HEK293 (cell line): ENCODE measurements at regions not wholly inside any gene's neighbourhood (a gene's known extent, or its start where the extent isn't known, plus 50 kb on each side); places are given as distances from the start of the nearest gene placed in this dataset.

Experiments used
- CTCF ChIA-PET: fragments of 350-600 bp; formaldehyde crosslinking; extraction: SDS; loops from one replicate; lab custom pipeline; 2021; ENCODE audit warnings: antibody characterized with exemption; lab: Yijun Ruan, JAX
- POLR2A ChIA-PET: fragments of 300-600 bp; formaldehyde crosslinking; extraction: SDS; loops from one replicate; lab custom pipeline; 2020; ENCODE audit warnings: antibody characterized with exemption, inconsistent platforms; lab: Yijun Ruan, JAX
- H3K27ac ChIP-seq: fragments of 200-500 bp; sonication (Bioruptor generic); 2 replicates; pipeline ENCODE4 v1.5.1; 2014; ENCODE audit warnings: low read depth, low read length, control low read depth, inconsistent platforms; ENCODE audit errors: extremely low read depth
- H3K36me3 ChIP-seq, 2 experiments: fragments of 200-500 bp in 1 of 2; sonication (Bioruptor generic) in 1 of 2; 1 replicate in 1 of 2; 2 replicates in 1 of 2; pipeline ENCODE4 v1.5.1; 2014 to 2017; ENCODE audit warnings: inconsistent platforms in 2 of 2, low read length in 2 of 2; ENCODE audit not compliant: control insufficient read depth in 2 of 2, insufficient read depth in 1 of 2
- H3K4me1 ChIP-seq: fragments of 200-500 bp; sonication (Bioruptor generic); 2 replicates; pipeline ENCODE4 v1.5.1; 2014; ENCODE audit warnings: mild to moderate bottlenecking, low read length, inconsistent platforms; ENCODE audit not compliant: control insufficient read depth, insufficient read depth
- H3K4me3 ChIP-seq: 2 replicates; pipeline ENCODE4 v1.5.1; 2011; ENCODE audit warnings: low read depth, mild to moderate bottlenecking, control low read depth, low read length, moderate library complexity
- H3K9me3 ChIP-seq: fragments of 200-500 bp; sonication (Bioruptor generic); 2 replicates; pipeline ENCODE4 v1.5.1; 2014; ENCODE audit warnings: low read depth, low read length, inconsistent platforms; ENCODE audit not compliant: control insufficient read depth, insufficient read depth
- HOXA7 ChIP-seq: sonication (generic); formaldehyde crosslinking; IDR thresholded peaks from 2 replicates; pipeline ENCODE4 v1.8.1; 2022; ENCODE audit warnings: missing genetic modification reagents, borderline replicate concordance
- KLF7 ChIP-seq: fragments of 450-650 bp; formaldehyde crosslinking; IDR thresholded peaks from 2 replicates; pipeline ENCODE4 v1.5.1; 2016; ENCODE audit warnings: missing biosample characterization, missing genetic modification characterization, borderline replicate concordance
- MEIS1 ChIP-seq: sonication (generic); formaldehyde crosslinking; IDR thresholded peaks from 2 replicates; pipeline ENCODE4 v1.8.1; 2022; ENCODE audit warnings: missing genetic modification reagents, mild to moderate bottlenecking, borderline replicate concordance
- PATZ1 ChIP-seq: fragments of 450-650 bp; formaldehyde crosslinking; IDR thresholded peaks from 2 replicates; pipeline ENCODE4 v1.5.1; 2016; ENCODE audit warnings: missing biosample characterization, missing genetic modification characterization
- SALL2 ChIP-seq: fragments of 450-650 bp; formaldehyde crosslinking; IDR thresholded peaks from 2 replicates; pipeline ENCODE4 v1.5.0; 2017; ENCODE audit warnings: missing biosample characterization, mild to moderate bottlenecking, missing genetic modification characterization, borderline replicate concordance
- SCRT1 ChIP-seq: fragments of 450-650 bp; formaldehyde crosslinking; IDR thresholded peaks from 2 replicates; pipeline ENCODE4 v1.5.1; 2016; ENCODE audit warnings: missing biosample characterization, missing genetic modification characterization, borderline replicate concordance
- WT1 ChIP-seq: fragments of 450-650 bp; formaldehyde crosslinking; IDR thresholded peaks from 2 replicates; pipeline ENCODE4 v1.5.1; 2016; ENCODE audit warnings: missing biosample characterization, missing genetic modification characterization
- ZBTB1 ChIP-seq: fragments of 450-650 bp; formaldehyde crosslinking; IDR thresholded peaks from 2 replicates; pipeline ENCODE4 v1.5.1; 2016; ENCODE audit warnings: missing biosample characterization, missing genetic modification characterization
- ZBTB11 ChIP-seq: fragments of 450-650 bp; formaldehyde crosslinking; conservative IDR thresholded peaks from 2 replicates; pipeline ENCODE4 v1.5.1; 2016; ENCODE audit warnings: low read depth, missing biosample characterization, missing genetic modification characterization
- ZBTB17 ChIP-seq: fragments of 450-650 bp; formaldehyde crosslinking; IDR thresholded peaks from 2 replicates; pipeline ENCODE4 v1.5.1; 2016; ENCODE audit warnings: missing biosample characterization, missing genetic modification characterization
- ZNF121 ChIP-seq: fragments of 450-650 bp; formaldehyde crosslinking; IDR thresholded peaks from 2 replicates; pipeline ENCODE4 v1.5.1; 2016; ENCODE audit warnings: missing biosample characterization, missing genetic modification characterization
- ZNF350 ChIP-seq: fragments of 450-650 bp; formaldehyde crosslinking; IDR thresholded peaks from 2 replicates; pipeline ENCODE4 v1.5.0; 2017; ENCODE audit warnings: missing biosample characterization, mild to moderate bottlenecking, missing genetic modification characterization
- ZNF37A ChIP-seq: fragments of 450-650 bp; IDR thresholded peaks from 2 replicates; pipeline ENCODE4 v1.5.1; 2018; ENCODE audit warnings: missing biosample characterization, missing genetic modification characterization
- ZNF391 ChIP-seq: fragments of 450-650 bp; formaldehyde crosslinking; IDR thresholded peaks from 2 replicates; pipeline ENCODE4 v1.5.1; 2016; ENCODE audit warnings: low read depth, missing biosample characterization, missing genetic modification characterization, borderline replicate concordance
- ZNF433 ChIP-seq: fragments of 450-650 bp; formaldehyde crosslinking; IDR thresholded peaks from 2 replicates; pipeline ENCODE4 v1.5.1; 2016; ENCODE audit warnings: missing biosample characterization, missing genetic modification characterization, low read depth
- ZNF513 ChIP-seq: fragments of 450-650 bp; IDR thresholded peaks from 2 replicates; pipeline ENCODE4 v1.5.1; 2018; ENCODE audit warnings: missing biosample characterization, missing genetic modification characterization
- ZNF514 ChIP-seq: fragments of 450-650 bp; formaldehyde crosslinking; IDR thresholded peaks from 2 replicates; pipeline ENCODE4 v1.5.1; 2016; ENCODE audit warnings: missing biosample characterization, missing genetic modification characterization
- ZNF560 ChIP-seq: fragments of 450-650 bp; formaldehyde crosslinking; IDR thresholded peaks from 2 replicates; pipeline ENCODE4 v1.5.1; 2017; ENCODE audit warnings: missing biosample characterization, missing genetic modification characterization, borderline replicate concordance
- ZNF624 ChIP-seq: fragments of 450-650 bp; formaldehyde crosslinking; IDR thresholded peaks from 2 replicates; pipeline ENCODE4 v1.5.1; 2017; ENCODE audit warnings: missing biosample characterization, missing genetic modification characterization
- ZNF692 ChIP-seq: fragments of 450-650 bp; formaldehyde crosslinking; IDR thresholded peaks from 2 replicates; pipeline ENCODE4 v1.5.1; 2016; ENCODE audit warnings: missing biosample characterization, missing genetic modification characterization
- ZSCAN23 ChIP-seq: fragments of 450-650 bp; formaldehyde crosslinking; IDR thresholded peaks from 2 replicates; pipeline ENCODE4 v1.5.1; 2016; ENCODE audit warnings: missing biosample characterization, missing genetic modification characterization
- TF ChIP-seq, protein P1 (sequence below): fragments of 450-650 bp; IDR thresholded peaks from 2 replicates; pipeline ENCODE4 v1.5.1; 2018; ENCODE audit warnings: missing biosample characterization, mild to moderate bottlenecking, missing genetic modification characterization

DNA sequence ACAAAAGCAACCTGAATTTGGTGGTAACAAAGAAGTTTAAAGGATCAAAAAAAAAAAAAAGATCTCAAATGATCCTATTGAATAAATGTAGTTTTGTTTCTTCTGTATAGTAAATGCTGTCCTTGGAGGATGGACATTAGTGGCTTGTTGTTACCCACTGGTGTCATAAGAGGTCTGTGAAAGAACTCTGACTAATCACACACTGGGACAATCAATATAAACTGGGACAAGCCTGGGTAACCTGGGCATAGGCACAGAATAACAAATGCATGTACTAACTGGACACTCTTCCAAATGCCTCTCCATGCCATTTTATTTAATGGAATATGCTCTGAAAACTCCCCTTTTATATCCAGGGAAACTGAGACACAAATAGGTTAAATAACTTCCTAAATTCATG, 241.4 kb downstream of the DOK5 start (continued):
- no peak for TF ChIP-seq KLF7 (tag by site-specific recombination)
- no peak for TF ChIP-seq SALL2 (tag by site-specific recombination)
- TF ChIP-seq ZBTB11 (tag by site-specific recombination) = no peak
- TF ChIP-seq WT1 (tag by site-specific recombination) = no peak
- TF ChIP-seq PATZ1 (tag by site-specific recombination) = no peak
- TF ChIP-seq ZNF391 (tag by site-specific recombination) = no peak
- no peak for TF ChIP-seq ZNF514 (tag by site-specific recombination)
- no peak for TF ChIP-seq ZNF513 (tag by site-specific recombination)
- TF ChIP-seq SCRT1 (tag by site-specific recombination) = no peak
- TF ChIP-seq, all 188 proteins: peak for 0

DNA sequence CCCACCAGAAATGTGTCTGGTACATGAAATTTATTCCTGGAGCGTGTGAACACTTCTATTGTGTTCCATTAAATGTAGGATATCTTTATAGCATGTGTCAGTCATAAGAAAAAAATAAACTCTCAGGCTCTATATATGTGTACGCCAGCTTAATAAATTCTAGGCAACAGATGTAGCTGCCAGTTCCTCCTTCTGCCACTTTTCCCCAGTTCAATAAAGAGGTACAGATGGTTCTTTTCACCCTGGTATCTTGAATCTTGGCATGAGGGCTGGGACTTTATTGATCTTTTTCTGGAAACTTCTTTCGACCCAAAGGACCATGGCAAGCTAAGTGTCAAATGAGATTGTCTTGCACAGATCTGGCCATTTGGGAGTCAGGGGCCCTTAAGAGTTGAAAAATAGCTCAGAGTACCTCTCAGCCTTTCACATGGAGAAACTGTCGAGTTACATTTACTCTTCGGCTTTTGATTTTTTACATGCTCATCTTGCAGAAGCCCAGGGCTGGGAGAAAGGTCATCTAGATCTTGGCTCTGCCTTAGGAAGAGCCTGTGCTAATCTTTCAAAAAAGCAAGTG, 240.9 kb downstream of the DOK5 start:
- ChIA-PET CTCF (no interaction called here), POLR2A (no interaction called here)
- Histone ChIP-seq H3K36me3 (no peaks in the 10 kb centered on the region), H3K9me3 (no peaks in the 10 kb centered on the region), H3K4me1 (no peaks in the 10 kb centered on the region), H3K4me3 (no peak overlapping the region), H3K27ac (no peak overlapping the region)
- TF ChIP-seq HOXA7 (CRISPR knock-in tag) = no peak
- TF ChIP-seq ZNF624 (tag by site-specific recombination) = no peak
- TF ChIP-seq MEIS1 (CRISPR knock-in tag) = no peak
- TF ChIP-seq ZBTB1 (tag by site-specific recombination) = no peak

DNA sequence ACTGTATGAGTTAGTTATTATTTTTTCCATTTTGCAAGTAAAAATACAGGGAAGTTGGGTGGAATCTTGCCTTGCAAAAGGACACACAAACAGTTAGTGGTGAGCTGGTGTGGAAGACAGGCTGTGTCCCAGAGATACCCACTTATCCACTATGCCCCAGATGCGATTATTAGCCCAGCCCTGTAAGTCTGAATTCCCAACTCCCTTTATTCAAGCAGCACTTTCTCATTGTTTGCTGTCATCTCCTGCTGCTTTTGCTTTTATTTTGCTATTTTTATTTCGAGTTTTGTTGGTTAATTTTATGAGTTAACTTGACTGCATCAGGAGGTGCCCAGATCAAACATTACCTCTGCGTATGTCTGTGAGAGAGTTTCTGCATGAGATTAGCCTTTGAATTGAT, 239.4 kb downstream of the DOK5 start:
- Histone ChIP-seq H3K9me3 (no peaks in the 10 kb centered on the region), H3K4me3 (no peak overlapping the region), H3K27ac (no peak overlapping the region), H3K36me3 (no peaks in the 10 kb centered on the region), H3K4me1 (no peaks in the 10 kb centered on the region)
- POLR2A ChIA-PET = no interaction called here
- CTCF ChIA-PET = interaction anchor here (1.0 kb wide), 1 partner anchor 35 kb away, joined by 3 read pairs; no protein-coding TSS in a partner anchor
- TF ChIP-seq ZNF121 (tag by site-specific recombination) (no peak), ZNF350 (tag by site-specific recombination) (no peak), ZNF37A (no peak), ZNF560 (tag by site-specific recombination) (no peak), ZNF692 (no peak), ZNF433 (tag by site-specific recombination) (no peak), ZBTB17 (no peak), ZSCAN23 (no peak)
- TF ChIP-seq, protein P1, sequence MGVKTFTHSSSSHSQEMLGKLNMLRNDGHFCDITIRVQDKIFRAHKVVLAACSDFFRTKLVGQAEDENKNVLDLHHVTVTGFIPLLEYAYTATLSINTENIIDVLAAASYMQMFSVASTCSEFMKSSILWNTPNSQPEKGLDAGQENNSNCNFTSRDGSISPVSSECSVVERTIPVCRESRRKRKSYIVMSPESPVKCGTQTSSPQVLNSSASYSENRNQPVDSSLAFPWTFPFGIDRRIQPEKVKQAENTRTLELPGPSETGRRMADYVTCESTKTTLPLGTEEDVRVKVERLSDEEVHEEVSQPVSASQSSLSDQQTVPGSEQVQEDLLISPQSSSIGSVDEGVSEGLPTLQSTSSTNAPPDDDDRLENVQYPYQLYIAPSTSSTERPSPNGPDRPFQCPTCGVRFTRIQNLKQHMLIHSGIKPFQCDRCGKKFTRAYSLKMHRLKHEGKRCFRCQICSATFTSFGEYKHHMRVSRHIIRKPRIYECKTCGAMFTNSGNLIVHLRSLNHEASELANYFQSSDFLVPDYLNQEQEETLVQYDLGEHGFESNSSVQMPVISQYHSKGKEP = no peak
